VCaP (cell line): ENCODE measurements at regions not wholly inside any gene's neighbourhood (a gene's known extent, or its start where the extent isn't known, plus 50 kb on each side); places are given as distances from the start of the nearest gene placed in this dataset.
A peak's percentile ranks its signal among the peaks of the same experiment; 100 is the strongest.
"Not testable (repeated sequence)": the region's sequence is repeated elsewhere in the genome, so short reads cannot be mapped to it uniquely, and the experiment has no call there.

ENCODE experiments used
- H3K27ac ChIP-seq: fragments of 450-650 bp; 2 replicates; pipeline ENCODE4 v1.5.1; 2017
- TF ChIP-seq, protein P1 (sequence below): fragments of 450-650 bp; conservative IDR thresholded peaks from 2 replicates; pipeline ENCODE4 v1.5.1; 2017; ENCODE audit warnings: mild to moderate bottlenecking, moderate library complexity

DNA sequence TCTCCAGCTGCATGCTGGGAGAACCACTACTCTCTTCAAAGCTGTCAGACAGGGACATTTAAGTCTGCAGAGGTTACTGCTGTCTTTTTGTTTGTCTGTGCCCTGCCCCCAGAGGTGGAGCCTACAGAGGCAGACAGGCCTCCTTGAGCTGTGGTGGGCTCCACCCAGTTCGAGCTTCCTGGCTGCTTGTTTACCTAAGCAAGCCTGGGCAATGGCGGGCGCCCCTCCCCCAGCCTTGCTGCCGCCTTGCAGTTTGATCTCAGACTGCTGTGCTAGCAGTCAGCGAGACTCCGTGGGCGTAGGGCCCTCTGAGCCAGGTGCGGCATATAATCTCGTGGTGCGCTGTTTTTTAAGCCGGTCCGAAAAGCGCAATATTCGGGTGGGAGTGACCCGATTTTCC, 215.0 kb downstream of the STIM2 start:
- H3K27ac ChIP-seq, result not testable (repeated sequence)

DNA sequence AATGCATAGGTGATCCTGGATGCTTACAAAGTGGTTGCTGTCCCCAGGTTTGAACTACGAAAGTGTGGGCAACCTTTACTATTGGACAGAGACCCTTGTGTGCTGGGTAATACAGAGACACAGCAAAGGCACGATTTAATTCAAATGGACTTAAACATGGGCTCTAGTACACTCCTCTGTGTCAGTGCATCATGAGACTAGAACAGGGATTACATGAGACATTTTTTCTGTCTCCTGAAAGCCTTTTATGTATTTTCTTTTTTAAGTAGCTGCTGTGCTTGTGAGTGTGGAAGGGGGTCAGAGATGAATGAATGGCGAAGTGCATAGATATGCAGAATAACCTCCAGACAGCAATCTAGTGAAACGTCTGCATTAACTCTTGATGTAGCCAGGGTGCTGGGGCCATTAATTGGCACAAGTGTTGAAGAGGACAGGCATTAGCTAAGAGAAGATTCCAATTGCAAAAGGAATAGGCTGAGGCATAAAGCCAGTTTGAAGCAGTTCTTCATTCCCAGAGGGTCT, 218.4 kb downstream of the STIM2 start:
- no peak overlapping the region for H3K27ac ChIP-seq
- TF ChIP-seq, protein P1, sequence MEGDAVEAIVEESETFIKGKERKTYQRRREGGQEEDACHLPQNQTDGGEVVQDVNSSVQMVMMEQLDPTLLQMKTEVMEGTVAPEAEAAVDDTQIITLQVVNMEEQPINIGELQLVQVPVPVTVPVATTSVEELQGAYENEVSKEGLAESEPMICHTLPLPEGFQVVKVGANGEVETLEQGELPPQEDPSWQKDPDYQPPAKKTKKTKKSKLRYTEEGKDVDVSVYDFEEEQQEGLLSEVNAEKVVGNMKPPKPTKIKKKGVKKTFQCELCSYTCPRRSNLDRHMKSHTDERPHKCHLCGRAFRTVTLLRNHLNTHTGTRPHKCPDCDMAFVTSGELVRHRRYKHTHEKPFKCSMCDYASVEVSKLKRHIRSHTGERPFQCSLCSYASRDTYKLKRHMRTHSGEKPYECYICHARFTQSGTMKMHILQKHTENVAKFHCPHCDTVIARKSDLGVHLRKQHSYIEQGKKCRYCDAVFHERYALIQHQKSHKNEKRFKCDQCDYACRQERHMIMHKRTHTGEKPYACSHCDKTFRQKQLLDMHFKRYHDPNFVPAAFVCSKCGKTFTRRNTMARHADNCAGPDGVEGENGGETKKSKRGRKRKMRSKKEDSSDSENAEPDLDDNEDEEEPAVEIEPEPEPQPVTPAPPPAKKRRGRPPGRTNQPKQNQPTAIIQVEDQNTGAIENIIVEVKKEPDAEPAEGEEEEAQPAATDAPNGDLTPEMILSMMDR, result no peak

DNA sequence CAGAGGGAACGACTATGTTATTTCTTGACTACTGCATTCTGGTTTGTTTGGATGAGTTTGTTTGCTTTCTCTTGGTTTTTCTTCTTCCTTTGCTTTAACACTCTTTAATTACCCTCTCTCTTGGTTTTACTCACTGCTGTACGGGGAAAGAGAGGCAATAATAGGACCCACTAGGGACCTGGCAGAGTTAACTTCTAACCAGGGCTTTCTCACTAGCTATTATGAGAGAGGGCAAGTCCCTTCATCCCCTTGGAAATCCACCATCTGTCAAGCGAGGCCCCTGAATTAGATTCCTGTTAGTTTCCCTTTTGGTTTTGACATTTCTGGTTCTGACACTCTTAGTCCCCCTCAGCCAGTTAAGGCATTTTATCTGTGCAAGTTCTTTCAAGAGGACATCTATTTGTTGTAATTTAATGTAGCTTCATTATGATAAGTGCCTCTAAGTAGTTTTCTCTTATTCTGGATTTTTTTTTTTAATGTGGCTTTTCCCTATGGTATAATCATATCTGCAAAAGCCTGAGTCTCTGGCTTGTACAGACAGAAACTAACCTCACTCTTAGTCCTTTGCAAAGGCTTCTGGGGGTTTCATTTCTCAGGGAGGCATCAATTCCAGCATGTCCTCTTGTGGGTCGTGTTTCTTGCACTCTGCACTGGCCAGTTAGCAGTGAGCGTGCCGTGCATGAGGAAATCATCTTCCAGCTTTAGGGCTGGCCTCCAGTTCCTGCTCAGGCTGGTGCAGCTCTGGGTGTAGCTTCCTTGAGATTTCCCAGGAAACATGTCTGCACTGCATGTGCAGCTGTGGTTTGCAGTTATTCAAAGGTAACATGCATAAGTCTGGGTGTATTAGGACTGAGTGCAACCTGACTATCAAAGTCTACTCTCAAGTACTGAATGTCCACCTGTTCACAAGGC, 221.3 kb downstream of the STIM2 start:
- TF ChIP-seq, protein P1, result no peak
- H3K27ac ChIP-seq, result no peak overlapping the region

DNA sequence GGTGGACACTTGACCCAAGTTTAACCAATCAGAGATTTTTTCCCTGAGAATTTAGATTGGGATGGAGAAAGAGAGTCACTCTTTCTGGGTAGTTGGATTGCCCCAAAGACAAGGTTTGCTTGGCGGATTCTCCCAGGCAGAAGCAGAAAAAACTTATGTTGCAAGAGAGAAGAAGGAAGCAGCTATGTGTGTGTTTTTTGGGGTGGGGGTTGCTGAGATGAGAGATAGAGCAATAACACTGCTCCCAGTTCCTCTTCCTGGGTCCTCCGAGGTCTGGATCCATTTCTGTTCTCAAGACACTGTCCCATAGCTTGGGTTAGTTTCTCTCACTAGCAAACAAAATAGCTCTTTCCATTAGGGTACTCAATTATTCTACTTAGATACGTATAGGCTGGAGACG, 222.1 kb downstream of the STIM2 start:
- no peak overlapping the region for H3K27ac ChIP-seq
- TF ChIP-seq, protein P1, result no peak

DNA sequence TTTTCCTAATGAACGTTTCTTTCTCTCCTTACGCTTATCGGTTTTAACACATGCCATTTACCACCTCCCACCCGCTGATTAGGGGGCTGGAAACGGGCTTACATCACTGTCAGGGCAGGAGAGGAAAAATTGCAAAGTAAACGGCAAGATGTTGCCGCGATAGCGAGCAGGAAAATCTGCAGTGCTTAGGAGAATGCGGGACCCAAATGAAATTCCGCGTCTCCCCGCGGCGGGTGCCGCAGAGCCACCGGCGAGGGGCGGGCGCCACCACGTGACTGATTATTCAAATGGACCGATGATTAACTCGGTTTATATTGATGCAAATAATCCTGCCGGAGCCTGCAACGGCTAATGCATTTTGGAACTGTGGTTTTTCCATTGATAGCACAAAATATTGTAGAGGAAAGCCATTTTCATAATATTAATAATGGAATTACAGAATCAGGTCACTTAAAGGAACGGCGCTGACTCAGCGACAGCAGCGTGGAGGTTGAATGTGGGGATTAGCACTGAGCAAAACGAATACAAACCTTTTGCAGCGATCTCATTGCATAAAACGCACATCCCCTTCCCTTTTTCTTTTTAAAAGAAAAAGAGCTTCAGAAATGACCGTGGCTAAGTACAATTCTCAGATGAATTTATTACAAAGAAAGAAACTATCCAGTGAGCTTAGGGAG, 224.2 kb downstream of the STIM2 start:
- TF ChIP-seq, protein P1, result peak; percentile 77
- H3K27ac ChIP-seq, result peak overlapping the region; percentile 36; the same call in 1 of the 2 replicates

DNA sequence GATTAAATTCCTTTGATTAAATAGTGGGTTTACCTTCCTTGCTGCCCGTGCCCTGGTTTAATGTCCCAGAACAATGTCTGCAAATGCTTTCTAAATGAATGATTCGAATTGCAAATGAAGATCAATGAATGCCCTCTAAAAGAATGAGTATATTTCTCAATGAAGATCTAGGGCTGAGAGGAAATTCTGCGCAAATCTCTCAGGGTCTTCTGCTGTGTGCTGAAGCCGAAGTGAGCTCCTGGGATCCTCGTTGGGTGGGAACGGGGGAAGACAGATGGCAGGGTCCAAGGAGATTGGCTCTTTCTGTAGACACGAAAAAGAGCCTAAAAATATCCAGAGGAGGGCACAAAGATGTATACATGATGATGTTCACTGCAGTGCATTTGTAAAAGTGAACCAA, 224.8 kb downstream of the STIM2 start:
- peak overlapping the region; percentile 36; the same call in 1 of the 2 replicates for H3K27ac ChIP-seq
- TF ChIP-seq, protein P1, result no peak

DNA sequence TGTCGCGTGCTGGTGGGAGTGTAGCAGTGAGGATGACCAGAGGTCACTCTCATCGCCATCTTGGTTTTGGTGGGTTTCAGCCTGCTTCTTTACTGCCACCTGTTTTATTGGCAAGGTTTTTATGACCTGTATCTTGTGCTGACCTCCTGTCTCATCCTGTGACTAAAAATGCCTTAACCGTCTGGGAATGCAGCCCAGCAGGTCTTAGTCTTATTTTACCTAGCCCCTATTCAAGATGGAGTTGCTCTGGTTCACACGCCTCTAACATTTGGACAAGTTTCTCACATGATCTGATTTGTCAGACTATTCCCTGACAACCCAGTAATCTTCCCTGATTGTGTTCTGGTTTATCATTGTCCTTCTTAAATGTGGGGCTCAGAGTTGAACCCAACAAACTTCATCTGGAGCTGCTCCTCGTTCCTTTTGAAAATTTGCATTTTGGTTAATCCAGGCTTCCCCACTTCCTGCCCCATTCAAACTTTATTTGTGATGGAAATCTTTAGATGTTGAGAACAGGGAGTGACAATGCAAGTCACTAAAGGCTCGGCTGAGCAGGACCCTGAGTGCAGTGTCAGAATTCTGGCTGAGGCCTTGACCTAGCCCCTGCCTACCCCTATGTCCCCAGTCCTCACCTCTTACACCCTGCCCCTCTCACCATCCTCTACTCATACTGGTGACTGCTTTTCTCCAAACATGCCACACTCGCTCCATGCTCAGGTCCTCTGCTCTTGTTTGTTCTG, 226.8 kb downstream of the STIM2 start:
- TF ChIP-seq, protein P1, result no peak
- no peak overlapping the region for H3K27ac ChIP-seq
